Lung (tissue), 11 donors: ENCODE measurements at regions not wholly inside any gene's neighbourhood (a gene's known extent, or its start where the extent isn't known, plus 50 kb on each side); places are given as distances from the start of the nearest gene placed in this dataset.

Experiments
- ATAC-seq: fragments of 200-7000 bp; cut with Tn5 transposase; one replicate; pipeline ENCODE4 v1.9.1; 2020; ENCODE audit warnings: moderate number of reproducible peaks; ENCODE audit not compliant: insufficient read depth, low FRiP score
- DNase-seq, 3 donors: peaks; one replicate each; pipeline ENCODE4 v3.0.0-alpha.2; 2013 to 2017
- H3K27ac ChIP-seq, 2 donors: one replicate each; pipeline ENCODE4 v1.5.1; 2013; ENCODE audit warnings: mild to moderate bottlenecking in 2 of 2, moderate library complexity in 2 of 2, control low read depth in 1 of 2, inconsistent platforms in 1 of 2, low read depth in 1 of 2, low read length in 1 of 2
- H3K27me3 ChIP-seq, 3 donors: one replicate each; pipeline ENCODE4 v1.5.1; 2013; ENCODE audit warnings: low read length in 2 of 3; ENCODE audit not compliant: control insufficient read depth in 3 of 3, insufficient read depth in 3 of 3
- H3K36me3 ChIP-seq, 4 donors: one replicate each; pipeline ENCODE4 v1.5.1; 2013; ENCODE audit warnings: low read length in 4 of 4, mild to moderate bottlenecking in 1 of 4, moderate library complexity in 1 of 4; ENCODE audit not compliant: control insufficient read depth in 4 of 4, insufficient read depth in 4 of 4
- H3K4me1 ChIP-seq, 5 donors: one replicate each; pipeline ENCODE4 v1.5.1; 2013; ENCODE audit warnings: low read length in 5 of 5, mild to moderate bottlenecking in 2 of 5, moderate library complexity in 1 of 5; ENCODE audit not compliant: control insufficient read depth in 5 of 5, insufficient read depth in 5 of 5
- H3K4me3 ChIP-seq: one replicate; pipeline ENCODE4 v1.5.1; 2013; ENCODE audit warnings: mild to moderate bottlenecking, control low read depth, moderate library complexity
- H3K9ac ChIP-seq, 2 donors: one replicate each; pipeline ENCODE4 v1.5.1; 2013; ENCODE audit warnings: low read length in 2 of 2, control low read depth in 1 of 2; ENCODE audit not compliant: insufficient read depth in 1 of 2
- H3K9me3 ChIP-seq, 4 donors: one replicate each; pipeline ENCODE4 v1.5.1; 2013; ENCODE audit warnings: low read length in 3 of 4, mild to moderate bottlenecking in 1 of 4, moderate library complexity in 1 of 4; ENCODE audit not compliant: control insufficient read depth in 4 of 4, insufficient read depth in 3 of 4
- WGBS, 2 donors: extraction: QIAGEN DNeasy Blood & Tissue Kit; methylation state at CpG; one replicate each; pipeline ENCODE4 v1.1.7; 2013; 5-methylcytosine and 5-hydroxymethylcytosine counted together
- TF ChIP-seq, protein P1 (sequence below): IDR thresholded peaks from 2 replicates; pipeline ENCODE4 v1.5.1; 2012; ENCODE audit warnings: mild to moderate bottlenecking; ENCODE audit errors: control extremely low read depth, extremely low read depth
- donor health status: control.
- donor health status: control.
- donor health status: Bipolar disorder and iron deficiency.
- donor health status: healthy.
- donor health status: DM: yes; HTN: yes; CAD: no.

DNA sequence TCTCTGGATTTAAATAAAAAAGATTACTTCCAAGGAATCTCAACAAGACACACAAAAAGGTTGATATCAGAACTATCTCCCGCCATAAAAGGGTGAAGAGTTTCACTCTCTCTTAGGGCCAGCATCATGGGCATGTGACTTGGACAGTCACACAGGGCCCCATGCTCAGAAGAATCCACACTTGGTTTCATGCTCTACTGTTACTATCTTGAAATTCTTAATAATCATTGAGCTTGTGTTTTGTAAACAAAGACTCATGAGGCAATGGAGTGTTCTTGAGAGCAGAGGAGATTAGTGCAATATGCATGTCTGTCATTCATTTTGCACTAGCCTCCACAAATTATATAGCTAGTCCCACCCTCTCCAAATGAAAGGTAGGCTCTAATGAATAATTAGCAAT lies 58.4 kb downstream of the HMHB1 start:
- Histone ChIP-seq H3K27me3 (no peaks in the 10 kb centered on the region), H3K4me3 (no peak overlapping the region), H3K9ac (no peak overlapping the region), H3K36me3 (no peaks in the 10 kb centered on the region), H3K27ac (no peak overlapping the region), H3K9me3 (no peaks in the 10 kb centered on the region), H3K4me1 (peaks cover 0 to 3% (median 0%) of the 10 kb centered on the region in 5 donors)
- WGBS, 2 donors = 91 to 98% methylated on average over 1 of the region's 1 CpG
- TF ChIP-seq, protein P1, sequence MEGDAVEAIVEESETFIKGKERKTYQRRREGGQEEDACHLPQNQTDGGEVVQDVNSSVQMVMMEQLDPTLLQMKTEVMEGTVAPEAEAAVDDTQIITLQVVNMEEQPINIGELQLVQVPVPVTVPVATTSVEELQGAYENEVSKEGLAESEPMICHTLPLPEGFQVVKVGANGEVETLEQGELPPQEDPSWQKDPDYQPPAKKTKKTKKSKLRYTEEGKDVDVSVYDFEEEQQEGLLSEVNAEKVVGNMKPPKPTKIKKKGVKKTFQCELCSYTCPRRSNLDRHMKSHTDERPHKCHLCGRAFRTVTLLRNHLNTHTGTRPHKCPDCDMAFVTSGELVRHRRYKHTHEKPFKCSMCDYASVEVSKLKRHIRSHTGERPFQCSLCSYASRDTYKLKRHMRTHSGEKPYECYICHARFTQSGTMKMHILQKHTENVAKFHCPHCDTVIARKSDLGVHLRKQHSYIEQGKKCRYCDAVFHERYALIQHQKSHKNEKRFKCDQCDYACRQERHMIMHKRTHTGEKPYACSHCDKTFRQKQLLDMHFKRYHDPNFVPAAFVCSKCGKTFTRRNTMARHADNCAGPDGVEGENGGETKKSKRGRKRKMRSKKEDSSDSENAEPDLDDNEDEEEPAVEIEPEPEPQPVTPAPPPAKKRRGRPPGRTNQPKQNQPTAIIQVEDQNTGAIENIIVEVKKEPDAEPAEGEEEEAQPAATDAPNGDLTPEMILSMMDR = no peak
- no peak for DNase-seq
- ATAC-seq = no peak

DNA sequence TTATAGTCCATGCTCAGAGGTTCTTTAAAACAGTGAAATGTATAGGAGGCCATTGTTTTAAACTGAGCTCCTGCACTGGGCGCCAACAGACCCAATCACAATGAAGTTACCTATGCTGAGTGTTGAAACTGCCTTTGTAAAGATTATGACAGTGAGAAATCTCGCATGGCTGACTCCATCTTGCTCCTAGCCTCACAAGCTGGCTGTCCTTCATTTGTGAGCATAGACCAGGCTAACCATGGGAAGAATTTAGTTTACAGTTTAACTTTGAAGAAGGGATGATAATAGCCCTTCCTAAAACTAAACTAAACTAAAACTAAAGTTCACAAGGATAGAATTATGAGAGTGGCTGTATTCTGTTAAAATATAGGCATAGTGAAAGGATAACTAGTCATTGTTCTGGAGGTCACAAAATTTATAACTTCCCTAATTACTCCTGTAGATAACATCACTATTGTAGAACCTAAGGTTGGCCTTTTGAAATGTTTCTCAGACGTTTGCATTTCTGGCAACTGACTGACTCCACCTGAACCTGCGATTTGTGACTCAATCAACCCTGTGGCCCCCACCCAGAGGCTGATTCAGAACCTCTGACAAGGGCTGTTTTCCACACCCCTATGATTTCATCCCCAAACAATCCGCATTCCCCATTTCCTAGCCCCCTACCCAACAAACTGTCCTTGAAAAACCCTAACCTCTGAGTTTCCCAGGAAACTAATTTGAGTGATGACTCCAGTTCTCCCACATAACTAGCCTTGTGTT lies 59.1 kb downstream of the HMHB1 start:
- Histone ChIP-seq H3K4me1 (no peaks in the 10 kb centered on the region), H3K36me3 (no peaks in the 10 kb centered on the region), H3K4me3 (no peak overlapping the region), H3K27me3 (no peaks in the 10 kb centered on the region), H3K27ac (no peak overlapping the region), H3K9me3 (no peaks in the 10 kb centered on the region), H3K9ac (no peak overlapping the region)
- TF ChIP-seq, protein P1 = no peak
- DNase-seq (no peak), ATAC-seq (no peak)
- 72 to 85% methylated on average over 5 of the region's 5 CpGs for WGBS, 2 donors

DNA sequence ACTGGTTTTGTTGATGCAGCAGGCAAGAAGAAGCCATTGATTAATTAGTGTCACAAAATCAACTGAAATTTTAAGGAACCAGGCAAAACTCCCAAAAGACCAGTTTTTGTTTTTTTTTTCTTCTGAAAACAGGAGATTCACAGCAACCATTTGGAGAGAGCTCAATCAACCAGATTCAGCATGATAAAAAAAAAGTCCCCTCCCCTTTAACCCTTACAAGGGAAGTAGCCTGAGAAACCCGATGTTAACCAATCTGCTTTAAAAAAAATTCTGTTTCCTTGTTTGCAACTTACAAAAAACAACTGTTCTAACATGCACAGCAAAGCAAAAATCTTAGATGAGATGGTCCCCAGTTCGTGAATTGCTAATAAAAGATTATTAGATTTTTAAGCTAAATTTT lies 59.7 kb downstream of the HMHB1 start:
- Histone ChIP-seq H3K36me3 (no peaks in the 10 kb centered on the region), H3K9me3 (no peaks in the 10 kb centered on the region), H3K9ac (no peak overlapping the region), H3K27me3 (no peaks in the 10 kb centered on the region), H3K27ac (no peak overlapping the region), H3K4me1 (no peaks in the 10 kb centered on the region), H3K4me3 (no peak overlapping the region)
- WGBS, 2 donors = 59 to 90% methylated on average over 2 of the region's 2 CpGs
- ATAC-seq (no peak), DNase-seq (no peak)
- TF ChIP-seq, protein P1 = no peak

DNA sequence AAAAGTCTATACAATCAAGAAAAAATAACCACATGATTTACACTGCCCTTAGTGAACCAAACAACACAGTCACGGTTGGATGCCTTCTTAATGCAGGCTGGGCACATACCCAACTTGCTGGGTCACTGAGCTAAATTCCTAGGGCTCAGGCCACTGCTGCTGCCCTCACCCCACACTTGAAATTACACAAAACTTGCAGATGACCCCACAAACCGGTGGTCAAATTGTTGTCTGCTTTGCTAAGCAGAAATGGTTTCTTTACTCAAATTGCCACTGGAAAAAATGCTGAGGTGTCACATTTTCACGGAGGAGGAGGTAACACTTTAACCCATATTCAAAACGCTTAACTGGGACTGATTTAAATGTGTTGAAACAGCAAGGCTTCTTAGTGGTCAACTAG lies 62.4 kb downstream of the HMHB1 start:
- Histone ChIP-seq H3K9ac (no peak overlapping the region), H3K9me3 (no peaks in the 10 kb centered on the region), H3K4me3 (no peak overlapping the region), H3K27ac (no peak overlapping the region), H3K4me1 (no peaks in the 10 kb centered on the region), H3K36me3 (no peaks in the 10 kb centered on the region), H3K27me3 (no peaks in the 10 kb centered on the region)
- WGBS, 2 donors = 67 to 85% methylated on average over 4 of the region's 4 CpGs
- TF ChIP-seq, protein P1 = no peak
- DNase-seq (no peak), ATAC-seq (no peak)
